ENCODE measurements at regions not wholly inside any gene's neighbourhood (a gene's known extent, or its start where the extent isn't known, plus 50 kb on each side); places are given as distances from the start of the nearest gene placed in this dataset.

DNA sequence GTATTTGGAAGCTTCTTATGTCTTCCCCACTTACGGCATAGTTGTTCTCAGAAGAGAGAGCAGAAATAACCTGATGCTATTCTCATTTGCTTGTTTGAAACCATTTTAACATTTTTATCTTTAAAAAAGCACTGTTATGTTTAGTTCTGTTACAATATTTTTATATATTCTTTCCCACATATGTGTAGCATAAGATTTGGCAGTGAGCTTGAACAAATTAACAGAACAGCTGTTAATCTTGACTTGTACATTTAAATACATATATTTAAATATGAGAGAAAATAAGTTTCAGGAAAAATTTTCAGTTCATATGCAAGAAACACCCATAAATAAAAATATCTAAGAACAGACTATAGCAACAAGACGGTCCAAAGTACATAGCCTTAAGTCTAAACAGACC, 431.7 kb upstream of the IRAK1BP1 start:
- TF ChIP-seq, protein P1, sequence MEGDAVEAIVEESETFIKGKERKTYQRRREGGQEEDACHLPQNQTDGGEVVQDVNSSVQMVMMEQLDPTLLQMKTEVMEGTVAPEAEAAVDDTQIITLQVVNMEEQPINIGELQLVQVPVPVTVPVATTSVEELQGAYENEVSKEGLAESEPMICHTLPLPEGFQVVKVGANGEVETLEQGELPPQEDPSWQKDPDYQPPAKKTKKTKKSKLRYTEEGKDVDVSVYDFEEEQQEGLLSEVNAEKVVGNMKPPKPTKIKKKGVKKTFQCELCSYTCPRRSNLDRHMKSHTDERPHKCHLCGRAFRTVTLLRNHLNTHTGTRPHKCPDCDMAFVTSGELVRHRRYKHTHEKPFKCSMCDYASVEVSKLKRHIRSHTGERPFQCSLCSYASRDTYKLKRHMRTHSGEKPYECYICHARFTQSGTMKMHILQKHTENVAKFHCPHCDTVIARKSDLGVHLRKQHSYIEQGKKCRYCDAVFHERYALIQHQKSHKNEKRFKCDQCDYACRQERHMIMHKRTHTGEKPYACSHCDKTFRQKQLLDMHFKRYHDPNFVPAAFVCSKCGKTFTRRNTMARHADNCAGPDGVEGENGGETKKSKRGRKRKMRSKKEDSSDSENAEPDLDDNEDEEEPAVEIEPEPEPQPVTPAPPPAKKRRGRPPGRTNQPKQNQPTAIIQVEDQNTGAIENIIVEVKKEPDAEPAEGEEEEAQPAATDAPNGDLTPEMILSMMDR (IDR thresholded peaks at IDR 0.05; ENCODE audit: borderline replicate concordance, extremely low read depth, low read length, poor library complexity, severe bottlenecking) = no peak
- TF ChIP-seq EZH2 (IDR thresholded peaks at IDR 0.05; ENCODE audit: borderline replicate concordance, low read depth, low read length, severe bottlenecking) = no peak

Measured in DND-41 (cell line).